Fibroblast of lung (primary cell): ENCODE measurements at regions not wholly inside any gene's neighbourhood (a gene's known extent, or its start where the extent isn't known, plus 50 kb on each side); places are given as distances from the start of the nearest gene placed in this dataset.

ENCODE experiments used
- DNase-seq, 2 donors: peaks; one replicate each; pipeline versions ENCODE4 v3.0.0 to v3.0.0-alpha.2; 2010; ENCODE audit warnings: low read depth in 2 of 2
- H2AFZ ChIP-seq: 2 replicates; pipeline ENCODE4 v1.5.1; 2012; ENCODE audit warnings: low read length, control low read depth, inconsistent platforms
- H3K27ac ChIP-seq: 2 replicates; pipeline ENCODE4 v1.5.1; 2011; ENCODE audit warnings: low read length, control low read depth; ENCODE audit not compliant: insufficient read depth
- H3K27me3 ChIP-seq: 2 replicates; pipeline ENCODE4 v1.5.1; 2011; ENCODE audit warnings: mild to moderate bottlenecking, low read length; ENCODE audit not compliant: control insufficient read depth, insufficient read depth
- H3K36me3 ChIP-seq: 2 replicates; pipeline ENCODE4 v1.5.1; 2011; ENCODE audit warnings: low read length; ENCODE audit not compliant: control insufficient read depth, insufficient read depth
- H3K4me1 ChIP-seq: 2 replicates; pipeline ENCODE4 v1.5.1; 2011; ENCODE audit warnings: low read length; ENCODE audit not compliant: control insufficient read depth, insufficient read depth; ENCODE audit errors: extremely low read depth
- H3K4me2 ChIP-seq: 2 replicates; pipeline ENCODE4 v1.5.1; 2011; ENCODE audit warnings: low read length, control low read depth; ENCODE audit not compliant: insufficient read depth; ENCODE audit errors: extremely low read depth
- H3K4me3 ChIP-seq, 4 experiments: fragments of 200-600 bp in 1 of 4; sonication (generic) in 1 of 4; replicated peaks in 1 of 4; 2 replicates each; pipeline ENCODE4 v1.5.1; 2011 to 2016; ENCODE audit warnings: low read length in 4 of 4, low read depth in 3 of 4, mild to moderate bottlenecking in 3 of 4, control low read depth in 2 of 4, inconsistent platforms in 1 of 4, mixed read lengths in 1 of 4; ENCODE audit not compliant: insufficient read depth in 1 of 4; ENCODE audit errors: control extremely low read depth in 1 of 4
- H3K79me2 ChIP-seq: 2 replicates; pipeline ENCODE4 v1.5.1; 2012; ENCODE audit warnings: mild to moderate bottlenecking, low read length, inconsistent platforms; ENCODE audit not compliant: control insufficient read depth, insufficient read depth
- H3K9ac ChIP-seq: 2 replicates; pipeline ENCODE4 v1.5.1; 2011; ENCODE audit warnings: mild to moderate bottlenecking, low read length, control low read depth; ENCODE audit not compliant: insufficient read depth
- H3K9me3 ChIP-seq: 2 replicates; pipeline ENCODE4 v1.5.1; 2012; ENCODE audit warnings: low read depth, low read length; ENCODE audit not compliant: control insufficient read depth, insufficient read depth
- H4K20me1 ChIP-seq: 2 replicates; pipeline ENCODE4 v1.5.1; 2011; ENCODE audit warnings: low read length; ENCODE audit not compliant: control insufficient read depth, insufficient read depth; ENCODE audit errors: extremely low read depth
- CTCF ChIP-seq, 2 donors: IDR thresholded peaks in 1 of 2; conservative IDR thresholded peaks in 1 of 2; 1 replicate in 1 of 2; 2 replicates in 1 of 2; pipeline ENCODE4 v1.5.1; 2011 to 2012; ENCODE audit warnings: low read length in 2 of 2, control low read depth in 1 of 2, inconsistent platforms in 1 of 2, low read depth in 1 of 2, mild to moderate bottlenecking in 1 of 2
- EZH2 ChIP-seq: IDR thresholded peaks from 2 replicates; pipeline ENCODE4 v1.5.1; 2012; ENCODE audit warnings: low read length, control low read depth, mild to moderate bottlenecking; ENCODE audit errors: missing control alignments

DNA sequence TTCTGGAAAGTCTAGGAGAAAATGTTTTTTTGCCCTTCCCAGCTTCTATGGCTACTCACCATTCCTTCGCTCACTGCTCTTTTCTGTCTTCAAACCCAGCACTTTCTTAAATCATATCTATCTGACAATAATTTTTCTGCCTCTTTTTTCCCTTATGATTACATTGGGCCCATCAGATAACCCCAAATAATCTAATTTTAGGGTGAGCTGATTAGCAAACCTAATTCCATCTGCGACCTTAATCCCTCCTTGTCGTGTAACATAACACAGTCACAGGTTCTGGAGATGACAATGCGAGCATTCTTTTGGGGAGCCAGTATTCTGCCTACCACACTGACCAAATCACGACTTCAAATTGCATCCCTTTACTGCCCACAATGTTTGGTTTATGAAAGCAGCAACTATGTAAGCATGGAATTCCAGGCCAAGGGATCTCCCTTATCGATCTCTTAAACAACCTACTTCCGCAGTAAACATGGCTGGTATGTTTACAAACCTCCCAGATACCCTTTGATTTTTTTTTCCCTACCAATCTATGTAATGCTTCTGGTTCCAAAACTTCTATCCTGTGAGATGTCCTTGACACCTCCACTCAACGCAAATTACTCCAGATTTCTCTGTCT lies 2122.2 kb downstream of the MAT2B start:
- H3K27me3 ChIP-seq, result no peaks in the 10 kb centered on the region
- H3K27ac ChIP-seq, result no peak overlapping the region
- H3K79me2 ChIP-seq, result no peaks in the 10 kb centered on the region
- TF ChIP-seq EZH2 (no peak), CTCF (conservative IDR thresholded peaks at IDR 0.05 in 1 of 2, IDR thresholded peaks at IDR 0.05 in 1 of 2; ENCODE audit: low read depth in 1 of 2, low read length in 2 of 2) (no peak)
- H2AFZ ChIP-seq, result no peak overlapping the region
- H3K4me3 ChIP-seq, result no peak overlapping the region
- no peaks in the 10 kb centered on the region for H4K20me1 ChIP-seq
- no peaks in the 10 kb centered on the region for H3K9me3 ChIP-seq
- DNase-seq, result no peak
- H3K36me3 ChIP-seq, result no peaks in the 10 kb centered on the region
- no peak overlapping the region for H3K9ac ChIP-seq
- H3K4me1 ChIP-seq, result no peaks in the 10 kb centered on the region
- H3K4me2 ChIP-seq, result no peak overlapping the region

- Histone ChIP-seq H3K4me3 (no peak overlapping the region), H3K36me3 (no peaks in the 10 kb centered on the region), H3K4me2 (no peak overlapping the region), H2AFZ (no peak overlapping the region), H3K4me1 (no peaks in the 10 kb centered on the region), H3K79me2 (no peaks in the 10 kb centered on the region), H4K20me1 (no peaks in the 10 kb centered on the region), H3K9me3 (no peaks in the 10 kb centered on the region), H3K27me3 (no peaks in the 10 kb centered on the region), H3K9ac (no peak overlapping the region), H3K27ac (no peak overlapping the region)
- no peak for TF ChIP-seq EZH2
- peak; percentile 64 to 84 for TF ChIP-seq CTCF (conservative IDR thresholded peaks at IDR 0.05 in 1 of 2, IDR thresholded peaks at IDR 0.05 in 1 of 2; ENCODE audit: low read depth in 1 of 2, low read length in 2 of 2)
- peak; percentile 53 to 83 for DNase-seq
Observed at GRCh38 chr5:165630261-165630778, 2124.9 kb downstream of the MAT2B start.

DNA sequence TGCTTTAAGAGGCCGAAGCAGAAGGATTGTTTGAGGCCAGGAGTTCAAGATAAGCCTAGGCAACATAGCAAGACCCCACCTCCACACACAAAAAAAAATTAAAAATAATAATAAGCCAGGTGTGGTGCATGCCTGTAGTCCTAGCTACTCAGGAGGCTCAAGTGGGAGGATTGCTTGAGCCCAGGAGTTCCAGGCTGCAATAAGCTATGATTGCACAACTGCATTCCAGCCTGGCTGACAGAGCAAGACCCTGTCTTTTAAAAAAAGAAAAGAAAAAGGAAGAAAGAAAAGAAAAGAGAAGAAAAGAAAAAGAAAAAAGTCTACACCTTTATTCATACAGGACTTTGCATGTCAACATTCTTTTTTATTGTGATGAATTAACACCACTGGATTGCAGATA lies 2125.8 kb downstream of the MAT2B start:
- Histone ChIP-seq H3K9ac (no peak overlapping the region), H3K36me3 (no peaks in the 10 kb centered on the region), H3K4me1 (no peaks in the 10 kb centered on the region), H3K4me3 (no peak overlapping the region), H4K20me1 (no peaks in the 10 kb centered on the region), H3K79me2 (no peaks in the 10 kb centered on the region), H3K9me3 (no peaks in the 10 kb centered on the region), H3K27me3 (no peaks in the 10 kb centered on the region), H3K4me2 (no peak overlapping the region), H2AFZ (no peak overlapping the region), H3K27ac (no peak overlapping the region)
- peak in 1 of 2 donors; percentile 22 for DNase-seq
- no peak for TF ChIP-seq CTCF (conservative IDR thresholded peaks at IDR 0.05 in 1 of 2, IDR thresholded peaks at IDR 0.05 in 1 of 2; ENCODE audit: low read depth in 1 of 2, low read length in 2 of 2)
- no peak for TF ChIP-seq EZH2
